ENCODE measurements at regions not wholly inside any gene's neighbourhood (a gene's known extent, or its start where the extent isn't known, plus 50 kb on each side); places are given as distances from the start of the nearest gene placed in this dataset.

GRCh38 chr2:77629539-77629938 lies 107.4 kb upstream of the LRRTM4 start:
- TF ChIP-seq, protein P1, sequence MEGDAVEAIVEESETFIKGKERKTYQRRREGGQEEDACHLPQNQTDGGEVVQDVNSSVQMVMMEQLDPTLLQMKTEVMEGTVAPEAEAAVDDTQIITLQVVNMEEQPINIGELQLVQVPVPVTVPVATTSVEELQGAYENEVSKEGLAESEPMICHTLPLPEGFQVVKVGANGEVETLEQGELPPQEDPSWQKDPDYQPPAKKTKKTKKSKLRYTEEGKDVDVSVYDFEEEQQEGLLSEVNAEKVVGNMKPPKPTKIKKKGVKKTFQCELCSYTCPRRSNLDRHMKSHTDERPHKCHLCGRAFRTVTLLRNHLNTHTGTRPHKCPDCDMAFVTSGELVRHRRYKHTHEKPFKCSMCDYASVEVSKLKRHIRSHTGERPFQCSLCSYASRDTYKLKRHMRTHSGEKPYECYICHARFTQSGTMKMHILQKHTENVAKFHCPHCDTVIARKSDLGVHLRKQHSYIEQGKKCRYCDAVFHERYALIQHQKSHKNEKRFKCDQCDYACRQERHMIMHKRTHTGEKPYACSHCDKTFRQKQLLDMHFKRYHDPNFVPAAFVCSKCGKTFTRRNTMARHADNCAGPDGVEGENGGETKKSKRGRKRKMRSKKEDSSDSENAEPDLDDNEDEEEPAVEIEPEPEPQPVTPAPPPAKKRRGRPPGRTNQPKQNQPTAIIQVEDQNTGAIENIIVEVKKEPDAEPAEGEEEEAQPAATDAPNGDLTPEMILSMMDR (IDR thresholded peaks at IDR 0.05) = no peak
- no peak for TF ChIP-seq POLR2A (IDR thresholded peaks at IDR 0.05)

Measured in testis (tissue), 2 donors.